ENCODE measurements at regions not wholly inside any gene's neighbourhood (a gene's known extent, or its start where the extent isn't known, plus 50 kb on each side); places are given as distances from the start of the nearest gene placed in this dataset.

DNA sequence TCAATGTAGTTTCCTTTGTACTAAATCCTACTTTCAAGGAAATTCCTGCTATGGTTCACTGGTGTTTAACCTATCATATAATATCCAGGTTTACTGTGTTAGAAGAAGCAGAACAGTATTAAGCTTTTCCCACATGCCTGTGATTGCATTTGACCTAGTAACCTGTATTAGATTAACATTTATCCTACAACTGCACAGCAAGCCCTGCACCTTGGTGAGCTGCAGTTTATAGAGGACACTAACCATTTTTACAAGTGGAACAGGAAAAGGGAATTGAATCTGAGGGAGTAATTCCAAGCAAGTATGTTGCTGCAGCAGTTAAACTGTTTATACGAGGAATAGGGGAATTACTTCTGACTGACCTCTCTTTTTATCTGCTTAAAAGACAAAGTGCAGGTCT lies 328.6 kb downstream of the ETAA1 start:
- TF ChIP-seq SP140L (CRISPR knock-in tag; IDR thresholded peaks at IDR 0.05; ENCODE audit: borderline replicate concordance): no peak
- TF ChIP-seq ZNF24 (IDR thresholded peaks at IDR 0.05): no peak
- no peak for TF ChIP-seq SATB2 (CRISPR knock-in tag; IDR thresholded peaks at IDR 0.05)
- no peak for TF ChIP-seq ZNF747 (CRISPR knock-in tag; IDR thresholded peaks at IDR 0.05; ENCODE audit: borderline replicate concordance)
- TF ChIP-seq POLR2A (IDR thresholded peaks at IDR 0.05; ENCODE audit: insufficient read depth in 1 of 2, low read depth in 2 of 2, low read length in 2 of 2): no peak
- TF ChIP-seq, protein P1, sequence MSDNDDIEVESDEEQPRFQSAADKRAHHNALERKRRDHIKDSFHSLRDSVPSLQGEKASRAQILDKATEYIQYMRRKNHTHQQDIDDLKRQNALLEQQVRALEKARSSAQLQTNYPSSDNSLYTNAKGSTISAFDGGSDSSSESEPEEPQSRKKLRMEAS (IDR thresholded peaks at IDR 0.05): no peak
- TF ChIP-seq, protein P2, sequence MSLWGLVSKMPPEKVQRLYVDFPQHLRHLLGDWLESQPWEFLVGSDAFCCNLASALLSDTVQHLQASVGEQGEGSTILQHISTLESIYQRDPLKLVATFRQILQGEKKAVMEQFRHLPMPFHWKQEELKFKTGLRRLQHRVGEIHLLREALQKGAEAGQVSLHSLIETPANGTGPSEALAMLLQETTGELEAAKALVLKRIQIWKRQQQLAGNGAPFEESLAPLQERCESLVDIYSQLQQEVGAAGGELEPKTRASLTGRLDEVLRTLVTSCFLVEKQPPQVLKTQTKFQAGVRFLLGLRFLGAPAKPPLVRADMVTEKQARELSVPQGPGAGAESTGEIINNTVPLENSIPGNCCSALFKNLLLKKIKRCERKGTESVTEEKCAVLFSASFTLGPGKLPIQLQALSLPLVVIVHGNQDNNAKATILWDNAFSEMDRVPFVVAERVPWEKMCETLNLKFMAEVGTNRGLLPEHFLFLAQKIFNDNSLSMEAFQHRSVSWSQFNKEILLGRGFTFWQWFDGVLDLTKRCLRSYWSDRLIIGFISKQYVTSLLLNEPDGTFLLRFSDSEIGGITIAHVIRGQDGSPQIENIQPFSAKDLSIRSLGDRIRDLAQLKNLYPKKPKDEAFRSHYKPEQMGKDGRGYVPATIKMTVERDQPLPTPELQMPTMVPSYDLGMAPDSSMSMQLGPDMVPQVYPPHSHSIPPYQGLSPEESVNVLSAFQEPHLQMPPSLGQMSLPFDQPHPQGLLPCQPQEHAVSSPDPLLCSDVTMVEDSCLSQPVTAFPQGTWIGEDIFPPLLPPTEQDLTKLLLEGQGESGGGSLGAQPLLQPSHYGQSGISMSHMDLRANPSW (CRISPR knock-in tag; IDR thresholded peaks at IDR 0.05; ENCODE audit: borderline replicate concordance): no peak
- no peak for TF ChIP-seq HCFC1 (IDR thresholded peaks at IDR 0.05; ENCODE audit: low read depth, low read length)
- TF ChIP-seq IKZF1 (IDR thresholded peaks at IDR 0.05): no peak
- no peak for TF ChIP-seq TARDBP (CRISPR knock-in tag; IDR thresholded peaks at IDR 0.05)
- TF ChIP-seq, protein P3, sequence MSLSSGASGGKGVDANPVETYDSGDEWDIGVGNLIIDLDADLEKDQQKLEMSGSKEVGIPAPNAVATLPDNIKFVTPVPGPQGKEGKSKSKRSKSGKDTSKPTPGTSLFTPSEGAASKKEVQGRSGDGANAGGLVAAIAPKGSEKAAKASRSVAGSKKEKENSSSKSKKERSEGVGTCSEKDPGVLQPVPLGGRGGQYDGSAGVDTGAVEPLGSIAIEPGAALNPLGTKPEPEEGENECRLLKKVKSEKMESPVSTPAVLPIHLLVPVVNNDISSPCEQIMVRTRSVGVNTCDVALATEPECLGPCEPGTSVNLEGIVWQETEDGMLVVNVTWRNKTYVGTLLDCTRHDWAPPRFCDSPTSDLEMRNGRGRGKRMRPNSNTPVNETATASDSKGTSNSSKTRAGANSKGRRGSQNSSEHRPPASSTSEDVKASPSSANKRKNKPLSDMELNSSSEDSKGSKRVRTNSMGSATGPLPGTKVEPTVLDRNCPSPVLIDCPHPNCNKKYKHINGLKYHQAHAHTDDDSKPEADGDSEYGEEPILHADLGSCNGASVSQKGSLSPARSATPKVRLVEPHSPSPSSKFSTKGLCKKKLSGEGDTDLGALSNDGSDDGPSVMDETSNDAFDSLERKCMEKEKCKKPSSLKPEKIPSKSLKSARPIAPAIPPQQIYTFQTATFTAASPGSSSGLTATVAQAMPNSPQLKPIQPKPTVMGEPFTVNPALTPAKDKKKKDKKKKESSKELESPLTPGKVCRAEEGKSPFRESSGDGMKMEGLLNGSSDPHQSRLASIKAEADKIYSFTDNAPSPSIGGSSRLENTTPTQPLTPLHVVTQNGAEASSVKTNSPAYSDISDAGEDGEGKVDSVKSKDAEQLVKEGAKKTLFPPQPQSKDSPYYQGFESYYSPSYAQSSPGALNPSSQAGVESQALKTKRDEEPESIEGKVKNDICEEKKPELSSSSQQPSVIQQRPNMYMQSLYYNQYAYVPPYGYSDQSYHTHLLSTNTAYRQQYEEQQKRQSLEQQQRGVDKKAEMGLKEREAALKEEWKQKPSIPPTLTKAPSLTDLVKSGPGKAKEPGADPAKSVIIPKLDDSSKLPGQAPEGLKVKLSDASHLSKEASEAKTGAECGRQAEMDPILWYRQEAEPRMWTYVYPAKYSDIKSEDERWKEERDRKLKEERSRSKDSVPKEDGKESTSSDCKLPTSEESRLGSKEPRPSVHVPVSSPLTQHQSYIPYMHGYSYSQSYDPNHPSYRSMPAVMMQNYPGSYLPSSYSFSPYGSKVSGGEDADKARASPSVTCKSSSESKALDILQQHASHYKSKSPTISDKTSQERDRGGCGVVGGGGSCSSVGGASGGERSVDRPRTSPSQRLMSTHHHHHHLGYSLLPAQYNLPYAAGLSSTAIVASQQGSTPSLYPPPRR (CRISPR knock-in tag; IDR thresholded peaks at IDR 0.05; ENCODE audit: borderline replicate concordance): no peak
- TF ChIP-seq, protein P4, sequence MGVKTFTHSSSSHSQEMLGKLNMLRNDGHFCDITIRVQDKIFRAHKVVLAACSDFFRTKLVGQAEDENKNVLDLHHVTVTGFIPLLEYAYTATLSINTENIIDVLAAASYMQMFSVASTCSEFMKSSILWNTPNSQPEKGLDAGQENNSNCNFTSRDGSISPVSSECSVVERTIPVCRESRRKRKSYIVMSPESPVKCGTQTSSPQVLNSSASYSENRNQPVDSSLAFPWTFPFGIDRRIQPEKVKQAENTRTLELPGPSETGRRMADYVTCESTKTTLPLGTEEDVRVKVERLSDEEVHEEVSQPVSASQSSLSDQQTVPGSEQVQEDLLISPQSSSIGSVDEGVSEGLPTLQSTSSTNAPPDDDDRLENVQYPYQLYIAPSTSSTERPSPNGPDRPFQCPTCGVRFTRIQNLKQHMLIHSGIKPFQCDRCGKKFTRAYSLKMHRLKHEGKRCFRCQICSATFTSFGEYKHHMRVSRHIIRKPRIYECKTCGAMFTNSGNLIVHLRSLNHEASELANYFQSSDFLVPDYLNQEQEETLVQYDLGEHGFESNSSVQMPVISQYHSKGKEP (CRISPR knock-in tag; IDR thresholded peaks at IDR 0.05): no peak
